SK-N-SH treated with all-trans-retinoic acid at 6 μM for 48 hours (cell line): ENCODE measurements at regions not wholly inside any gene's neighbourhood (a gene's known extent, or its start where the extent isn't known, plus 50 kb on each side); places are given as distances from the start of the nearest gene placed in this dataset.

ENCODE experiments used
- ARNTL ChIP-seq: fragments of 450-650 bp; formaldehyde crosslinking; IDR thresholded peaks from 2 replicates; pipeline ENCODE4 v1.5.0; 2020; ENCODE audit warnings: low read depth, mild to moderate bottlenecking, moderate library complexity, borderline replicate concordance
- CSDC2 ChIP-seq: fragments of 250-450 bp; sonication (Bioruptor Pico); IDR thresholded peaks from 2 replicates; pipeline ENCODE4 v1.5.0; 2020; ENCODE audit warnings: mild to moderate bottlenecking, moderate library complexity
- ISL1 ChIP-seq: fragments of 250-450 bp; sonication (Bioruptor Pico); IDR thresholded peaks from 2 replicates; pipeline ENCODE4 v2.1.2; 2022; ENCODE audit warnings: mild to moderate bottlenecking, moderate library complexity
- RARB ChIP-seq: fragments of 250-450 bp; sonication (Bioruptor Pico); IDR thresholded peaks from 2 replicates; pipeline ENCODE4 v1.8.0; 2021; ENCODE audit warnings: mild to moderate bottlenecking, moderate library complexity
- SNAI2 ChIP-seq: fragments of 250-450 bp; sonication (Bioruptor Pico); IDR thresholded peaks from 2 replicates; pipeline ENCODE4 v1.5.0; 2020; ENCODE audit warnings: mild to moderate bottlenecking, moderate library complexity
- ZFP3 ChIP-seq: fragments of 250-450 bp; sonication (Bioruptor Pico); IDR thresholded peaks from 2 replicates; pipeline ENCODE4 v1.5.0; 2020; ENCODE audit warnings: mild to moderate bottlenecking, moderate library complexity
- ZFP30 ChIP-seq: fragments of 450-650 bp; formaldehyde crosslinking; IDR thresholded peaks from 2 replicates; pipeline ENCODE4 v1.5.0; 2022; ENCODE audit warnings: mild to moderate bottlenecking, moderate library complexity
- ZNF70 ChIP-seq: fragments of 450-650 bp; formaldehyde crosslinking; IDR thresholded peaks from 2 replicates; pipeline ENCODE4 v1.5.0; 2020; ENCODE audit warnings: mild to moderate bottlenecking, moderate library complexity
- TF ChIP-seq, protein P1 (sequence below): fragments of 250-450 bp; sonication (Bioruptor Pico); IDR thresholded peaks from 2 replicates; pipeline ENCODE4 v1.8.0; 2020; ENCODE audit warnings: mild to moderate bottlenecking, moderate library complexity, borderline replicate concordance
- TF ChIP-seq, protein P2 (sequence below): fragments of 250-450 bp; sonication (Bioruptor Pico); IDR thresholded peaks from 2 replicates; pipeline ENCODE4 v1.5.1; 2021; ENCODE audit warnings: mild to moderate bottlenecking, moderate library complexity

DNA sequence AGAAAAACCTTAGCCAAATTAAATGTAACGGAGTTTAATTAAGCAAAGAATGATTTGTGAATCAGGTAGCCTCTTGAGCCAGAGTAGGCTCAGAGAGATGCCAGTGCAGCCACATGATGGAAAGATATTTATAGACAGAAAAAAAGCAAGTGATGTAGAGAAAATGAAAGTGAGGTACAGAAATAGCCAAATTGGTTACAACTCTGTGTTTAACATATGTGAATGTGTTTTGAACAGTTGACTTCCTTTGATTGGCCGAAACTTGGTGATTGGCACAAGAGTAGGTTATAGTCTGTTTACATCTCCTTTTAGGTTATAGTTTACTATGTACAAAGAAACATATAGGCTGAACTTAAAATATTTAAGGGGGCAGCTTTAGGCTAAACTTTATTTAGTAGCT, 459.9 kb upstream of the BOD1L1 start:
- TF ChIP-seq ARNTL (CRISPR knock-in tag) = no peak
- TF ChIP-seq RARB (CRISPR knock-in tag) = no peak
- TF ChIP-seq, protein P1, sequence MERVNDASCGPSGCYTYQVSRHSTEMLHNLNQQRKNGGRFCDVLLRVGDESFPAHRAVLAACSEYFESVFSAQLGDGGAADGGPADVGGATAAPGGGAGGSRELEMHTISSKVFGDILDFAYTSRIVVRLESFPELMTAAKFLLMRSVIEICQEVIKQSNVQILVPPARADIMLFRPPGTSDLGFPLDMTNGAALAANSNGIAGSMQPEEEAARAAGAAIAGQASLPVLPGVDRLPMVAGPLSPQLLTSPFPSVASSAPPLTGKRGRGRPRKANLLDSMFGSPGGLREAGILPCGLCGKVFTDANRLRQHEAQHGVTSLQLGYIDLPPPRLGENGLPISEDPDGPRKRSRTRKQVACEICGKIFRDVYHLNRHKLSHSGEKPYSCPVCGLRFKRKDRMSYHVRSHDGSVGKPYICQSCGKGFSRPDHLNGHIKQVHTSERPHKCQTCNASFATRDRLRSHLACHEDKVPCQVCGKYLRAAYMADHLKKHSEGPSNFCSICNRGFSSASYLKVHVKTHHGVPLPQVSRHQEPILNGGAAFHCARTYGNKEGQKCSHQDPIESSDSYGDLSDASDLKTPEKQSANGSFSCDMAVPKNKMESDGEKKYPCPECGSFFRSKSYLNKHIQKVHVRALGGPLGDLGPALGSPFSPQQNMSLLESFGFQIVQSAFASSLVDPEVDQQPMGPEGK (CRISPR knock-in tag) = no peak
- no peak for TF ChIP-seq ZFP30
- no peak for TF ChIP-seq ZFP3 (CRISPR knock-in tag)
- no peak for TF ChIP-seq SNAI2 (CRISPR knock-in tag)
- TF ChIP-seq CSDC2 = no peak
- TF ChIP-seq ZNF70 = no peak
- TF ChIP-seq, protein P2, sequence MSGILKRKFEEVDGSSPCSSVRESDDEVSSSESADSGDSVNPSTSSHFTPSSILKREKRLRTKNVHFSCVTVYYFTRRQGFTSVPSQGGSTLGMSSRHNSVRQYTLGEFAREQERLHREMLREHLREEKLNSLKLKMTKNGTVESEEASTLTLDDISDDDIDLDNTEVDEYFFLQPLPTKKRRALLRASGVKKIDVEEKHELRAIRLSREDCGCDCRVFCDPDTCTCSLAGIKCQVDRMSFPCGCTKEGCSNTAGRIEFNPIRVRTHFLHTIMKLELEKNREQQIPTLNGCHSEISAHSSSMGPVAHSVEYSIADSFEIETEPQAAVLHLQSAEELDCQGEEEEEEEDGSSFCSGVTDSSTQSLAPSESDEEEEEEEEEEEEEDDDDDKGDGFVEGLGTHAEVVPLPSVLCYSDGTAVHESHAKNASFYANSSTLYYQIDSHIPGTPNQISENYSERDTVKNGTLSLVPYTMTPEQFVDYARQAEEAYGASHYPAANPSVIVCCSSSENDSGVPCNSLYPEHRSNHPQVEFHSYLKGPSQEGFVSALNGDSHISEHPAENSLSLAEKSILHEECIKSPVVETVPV (CRISPR knock-in tag) = no peak
- TF ChIP-seq ISL1 (CRISPR knock-in tag) = no peak
